ENCODE measurements at regions not wholly inside any gene's neighbourhood (a gene's known extent, or its start where the extent isn't known, plus 50 kb on each side); places are given as distances from the start of the nearest gene placed in this dataset.

- in situ Hi-C loops (cut with HindIII; ENCODE audit: low pct_unique_long_range_greater_than_20kb, low sequenced_read_pairs), result no loop called here
- CTCF ChIA-PET, result no interaction called here
Observed at GRCh38 chr19:31175564-31176348, 173.5 kb downstream of the TSHZ3 start.

GRCh38 chr19:31174948-31175347 lies 174.3 kb downstream of the TSHZ3 start:
- intact Hi-C loops (cut with micrococcal nuclease; ENCODE audit: unreplicated experiment) (no loop called here), in situ Hi-C loops (cut with HindIII; ENCODE audit: low pct_unique_long_range_greater_than_20kb, low sequenced_read_pairs) (no loop called here)
- ChIA-PET CTCF (no interaction called here), POLR2A (interaction anchor here (0.6 kb wide), 1 partner anchor 1686 kb away, joined by 3 read pairs; no protein-coding TSS in a partner anchor)
- no peak for DNase-seq (ENCODE audit: low read depth, low spot score)
- no peak for ATAC-seq
- no peaks in the 10 kb centered on the region for H3K4me1 ChIP-seq (ENCODE audit: control insufficient read depth, insufficient read depth, low read length)
- H3K4me3 ChIP-seq (ENCODE audit: low read depth in 2 of 2, low read length in 2 of 2), result no peak overlapping the region
- no TSS peak for BruUV-seq (replicated peaks)
- no peaks in the 10 kb centered on the region for H3K9me3 ChIP-seq (ENCODE audit: control insufficient read depth, insufficient read depth, low read depth, low read length)
- H3K27me3 ChIP-seq (ENCODE audit: control insufficient read depth, insufficient read depth, low read length), result no peaks in the 10 kb centered on the region
- TF ChIP-seq TCF7L2 (IDR thresholded peaks at IDR 0.05; ENCODE audit: low read depth, low read length) (no peak), REST (IDR thresholded peaks at IDR 0.05; ENCODE audit: insufficient read depth in 1 of 2, low read depth in 2 of 2, low read length in 1 of 2) (no peak), POLR2AphosphoS5 (IDR thresholded peaks at IDR 0.05; ENCODE audit: low read depth, low read length) (no peak), SIN3A (IDR thresholded peaks at IDR 0.05; ENCODE audit: borderline replicate concordance, insufficient read depth, low read depth, low read length) (no peak), CTCF (IDR thresholded peaks at IDR 0.05) (no peak)
- H3K36me3 ChIP-seq (ENCODE audit: control insufficient read depth, insufficient read depth, low read length), result no peaks in the 10 kb centered on the region
- no peak overlapping the region for H3K27ac ChIP-seq (ENCODE audit: low read length)

More at GRCh38 chr19:31175564-31176348, 173.5 kb downstream of the TSHZ3 start:
- DNase-seq (ENCODE audit: low read depth, low spot score) (no peak), ATAC-seq (no peak)
- TF ChIP-seq REST (IDR thresholded peaks at IDR 0.05; ENCODE audit: insufficient read depth in 1 of 2, low read depth in 2 of 2, low read length in 1 of 2), result no peak
- no peak for TF ChIP-seq TCF7L2 (IDR thresholded peaks at IDR 0.05; ENCODE audit: low read depth, low read length)
- TF ChIP-seq CTCF (IDR thresholded peaks at IDR 0.05), result no peak
- no peak for TF ChIP-seq POLR2AphosphoS5 (IDR thresholded peaks at IDR 0.05; ENCODE audit: low read depth, low read length)
- no peak for TF ChIP-seq SIN3A (IDR thresholded peaks at IDR 0.05; ENCODE audit: borderline replicate concordance, insufficient read depth, low read depth, low read length)
- Histone ChIP-seq H3K9me3 (ENCODE audit: control insufficient read depth, insufficient read depth, low read depth, low read length) (no peaks in the 10 kb centered on the region), H3K4me1 (ENCODE audit: control insufficient read depth, insufficient read depth, low read length) (no peaks in the 10 kb centered on the region), H3K27me3 (ENCODE audit: control insufficient read depth, insufficient read depth, low read length) (no peaks in the 10 kb centered on the region), H3K27ac (ENCODE audit: low read length) (no peak overlapping the region), H3K4me3 (ENCODE audit: low read depth in 2 of 2, low read length in 2 of 2) (no peak overlapping the region), H3K36me3 (ENCODE audit: control insufficient read depth, insufficient read depth, low read length) (no peaks in the 10 kb centered on the region)
- intact Hi-C loops (cut with micrococcal nuclease; ENCODE audit: unreplicated experiment), result no loop called here
- no TSS peak for BruUV-seq (replicated peaks)
- POLR2A ChIA-PET, result interaction anchor here (0.6 kb wide), 1 partner anchor 1686 kb away, joined by 3 read pairs; no protein-coding TSS in a partner anchor

Measured in Panc1 (cell line).